Ectodermal cell (in vitro differentiated cells): ENCODE measurements at regions not wholly inside any gene's neighbourhood (a gene's known extent, or its start where the extent isn't known, plus 50 kb on each side); places are given as distances from the start of the nearest gene placed in this dataset.
"Not testable (repeated sequence)": the region's sequence is repeated elsewhere in the genome, so short reads cannot be mapped to it uniquely, and the experiment has no call there.

Experiments
- H3K27ac ChIP-seq: 2 replicates; pipeline ENCODE4 v1.7.0; 2013; ENCODE audit warnings: mild to moderate bottlenecking, low read depth, low read length; ENCODE audit not compliant: insufficient read depth, poor library complexity, severe bottlenecking
- H3K27me3 ChIP-seq: 2 replicates; pipeline ENCODE4 v1.7.0; 2013; ENCODE audit warnings: mild to moderate bottlenecking, low read length; ENCODE audit not compliant: insufficient read depth, control insufficient read depth, poor library complexity, severe bottlenecking
- H3K36me3 ChIP-seq: one replicate; pipeline ENCODE4 v1.7.0; 2013; ENCODE audit warnings: low read length; ENCODE audit not compliant: control insufficient read depth, insufficient read depth
- H3K4me1 ChIP-seq: one replicate; pipeline ENCODE4 v1.7.0; 2013; ENCODE audit warnings: low read length; ENCODE audit not compliant: control insufficient read depth, insufficient read depth
- H3K4me3 ChIP-seq: 2 replicates; pipeline ENCODE4 v1.7.0; 2013; ENCODE audit warnings: low read depth, low read length, control low read depth; ENCODE audit not compliant: insufficient read depth
- H3K9me3 ChIP-seq: 2 replicates; pipeline ENCODE4 v1.7.0; 2013; ENCODE audit warnings: mild to moderate bottlenecking, low read length, moderate library complexity; ENCODE audit not compliant: control insufficient read depth
- WGBS, 2 experiments: methylation state at CpG; one replicate each; pipeline ENCODE4 v1.1.7; 2013; ENCODE audit warnings: missing lambda C conversion rate in 2 of 2; 5-methylcytosine and 5-hydroxymethylcytosine counted together

DNA sequence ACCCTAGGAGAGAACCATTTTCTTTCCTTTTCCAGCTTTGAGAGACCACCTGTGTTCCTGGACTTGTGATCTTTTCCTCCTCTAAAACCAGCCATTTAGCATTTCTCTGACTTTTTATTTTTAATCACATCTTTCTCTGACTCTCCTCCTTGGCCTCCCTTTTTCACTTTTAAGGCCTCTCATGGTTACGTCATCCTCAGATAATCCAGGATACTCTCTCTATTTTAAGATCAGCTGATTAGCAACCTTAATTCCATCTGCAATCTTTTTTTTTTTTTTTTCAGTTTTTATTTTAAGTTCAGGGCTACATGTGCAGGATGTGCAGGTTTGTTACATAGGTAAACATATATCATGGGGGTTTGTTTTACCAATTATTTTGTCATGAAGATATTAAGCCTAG, 54.0 kb downstream of the RFPL4B start:
- no peaks in the 10 kb centered on the region for H3K4me1 ChIP-seq
- 93 to 98% methylated on average over 1 of the region's 1 CpG for WGBS, 2 experiments
- H3K27me3 ChIP-seq: no peaks in the 10 kb centered on the region
- peaks cover 6% of the 10 kb centered on the region for H3K9me3 ChIP-seq
- H3K4me3 ChIP-seq: no peak overlapping the region
- no peaks in the 10 kb centered on the region for H3K36me3 ChIP-seq
- no peak overlapping the region for H3K27ac ChIP-seq

DNA sequence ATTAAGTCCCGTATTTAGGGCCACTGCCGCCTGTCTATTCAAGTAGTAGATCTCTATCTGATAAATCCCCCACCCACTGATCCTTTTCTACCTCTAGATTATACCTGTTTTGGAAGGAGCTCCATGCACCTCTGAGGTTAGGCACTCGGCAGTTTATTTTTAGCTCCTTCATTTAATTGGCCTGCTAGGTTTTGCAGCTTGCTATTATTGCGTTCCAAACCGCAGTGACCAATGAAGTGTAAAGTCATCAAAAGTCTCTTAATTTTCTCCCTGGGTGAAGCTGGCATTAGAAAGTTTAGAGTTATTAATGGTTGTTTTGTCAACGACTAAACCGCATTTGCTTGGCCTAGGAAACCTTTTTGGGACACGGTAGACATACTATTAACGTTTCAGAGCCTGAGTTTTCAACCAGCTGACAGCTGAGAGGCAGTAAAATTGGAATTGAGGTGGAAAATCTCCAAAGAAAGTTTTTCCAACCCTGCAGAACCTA, 60.0 kb downstream of the RFPL4B start:
- Histone ChIP-seq H3K9me3 (no peaks in the 10 kb centered on the region), H3K4me3 (no peak overlapping the region), H3K36me3 (no peaks in the 10 kb centered on the region), H3K4me1 (peaks cover 14% of the 10 kb centered on the region), H3K27ac (no peak overlapping the region), H3K27me3 (no peaks in the 10 kb centered on the region)
- WGBS, 2 experiments: 93 to 94% methylated on average over 9 of the region's 9 CpGs

DNA sequence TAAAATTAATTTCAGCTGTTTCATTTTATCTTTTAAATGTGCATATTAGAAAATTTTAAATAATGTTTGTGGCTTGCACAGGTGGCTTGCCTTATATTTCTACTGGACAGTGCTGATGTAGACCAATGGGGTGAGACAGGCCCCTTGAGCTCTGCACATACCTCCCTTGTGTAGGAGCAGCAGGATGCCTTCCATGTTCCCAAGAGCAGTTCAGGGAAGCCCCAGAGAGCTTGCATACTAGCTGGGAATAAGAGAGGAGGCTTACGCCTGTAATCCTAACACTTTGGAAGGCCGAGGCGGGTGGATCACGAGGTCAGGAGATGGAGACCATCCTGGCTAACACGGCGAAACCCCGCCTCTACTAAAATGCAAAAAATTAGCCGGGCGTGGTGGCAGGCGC, 61.4 kb downstream of the RFPL4B start:
- H3K4me1 ChIP-seq: peaks cover 14% of the 10 kb centered on the region
- H3K27me3 ChIP-seq: no peaks in the 10 kb centered on the region
- H3K9me3 ChIP-seq: no peaks in the 10 kb centered on the region
- H3K36me3 ChIP-seq: no peaks in the 10 kb centered on the region
- H3K4me3 ChIP-seq: no peak overlapping the region
- 82 to 86% methylated on average over 10 of the region's 10 CpGs for WGBS, 2 experiments
- H3K27ac ChIP-seq: no peak overlapping the region

DNA sequence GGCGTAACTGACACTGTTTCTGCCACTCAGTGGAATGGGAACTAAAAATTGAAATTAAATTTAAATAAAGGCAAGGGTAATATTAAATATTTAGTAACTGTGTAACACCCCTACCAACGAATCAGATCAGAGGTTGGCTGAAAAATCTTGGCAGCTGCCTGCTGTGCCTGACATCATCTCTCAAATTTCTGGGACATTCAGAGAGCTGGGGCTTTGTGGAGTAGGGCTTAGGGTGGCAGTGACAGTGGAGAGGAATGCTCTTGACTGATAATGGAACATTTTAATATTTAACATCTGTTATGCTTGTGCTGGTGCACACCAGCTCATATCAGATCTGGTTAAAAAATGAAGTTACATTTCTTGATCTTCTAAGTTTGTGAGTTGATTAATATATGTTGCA, 62.2 kb downstream of the RFPL4B start:
- H3K9me3 ChIP-seq: no peaks in the 10 kb centered on the region
- no peaks in the 10 kb centered on the region for H3K27me3 ChIP-seq
- H3K36me3 ChIP-seq: no peaks in the 10 kb centered on the region
- 75 to 90% methylated on average over 1 to 2 of the region's 2 CpGs for WGBS, 2 experiments
- H3K4me1 ChIP-seq: peaks cover 14% of the 10 kb centered on the region
- no peak overlapping the region for H3K27ac ChIP-seq
- no peak overlapping the region for H3K4me3 ChIP-seq

DNA sequence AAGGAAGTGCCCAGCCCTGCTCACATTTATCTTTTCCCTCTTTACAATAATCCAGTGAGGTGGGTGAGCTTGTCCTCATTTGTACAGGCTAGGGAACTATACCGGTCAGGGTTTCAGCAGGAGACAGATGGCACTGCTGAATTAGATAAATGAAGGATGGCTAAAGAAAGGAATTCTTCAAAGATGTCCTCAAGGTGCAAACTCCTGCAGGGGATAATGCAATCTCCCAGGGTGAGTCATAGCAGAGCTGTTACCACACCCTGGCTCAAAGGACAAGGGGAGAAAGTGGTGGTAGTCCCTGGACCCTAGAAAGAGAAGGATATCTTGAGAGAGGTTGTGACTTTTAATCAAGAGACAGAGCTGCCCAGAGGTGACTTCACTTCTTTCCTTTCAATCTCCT, 66.7 kb downstream of the RFPL4B start:
- no peak overlapping the region for H3K27ac ChIP-seq
- no peak overlapping the region for H3K4me3 ChIP-seq
- H3K27me3 ChIP-seq: no peaks in the 10 kb centered on the region
- no peaks in the 10 kb centered on the region for H3K9me3 ChIP-seq
- H3K36me3 ChIP-seq: no peaks in the 10 kb centered on the region
- 68 to 80% methylated on average over 1 of the region's 1 CpG for WGBS, 2 experiments
- H3K4me1 ChIP-seq: peaks cover 6% of the 10 kb centered on the region

DNA sequence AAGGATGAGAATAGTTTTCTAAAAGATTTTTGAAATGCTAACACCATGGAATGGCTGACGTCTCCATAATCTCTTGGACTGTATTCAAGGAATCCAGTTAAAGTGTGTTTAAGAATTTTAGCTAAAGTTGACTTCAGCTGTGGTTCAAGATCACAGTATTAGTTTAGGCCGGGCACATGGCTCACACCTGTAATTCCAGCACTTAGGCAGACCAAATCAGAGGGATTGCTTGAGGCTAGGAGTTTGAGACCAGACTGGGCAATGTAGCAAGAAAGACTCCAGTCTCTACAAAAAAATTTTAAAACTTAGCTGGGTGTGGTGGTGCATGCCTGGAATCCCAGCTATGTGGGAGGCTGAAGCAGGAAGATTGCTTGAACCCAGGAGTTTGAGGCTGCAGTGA, 68.2 kb downstream of the RFPL4B start:
- no peaks in the 10 kb centered on the region for H3K4me1 ChIP-seq
- no peak overlapping the region for H3K4me3 ChIP-seq
- no peaks in the 10 kb centered on the region for H3K27me3 ChIP-seq
- no peak overlapping the region for H3K27ac ChIP-seq
- H3K9me3 ChIP-seq: no peaks in the 10 kb centered on the region
- WGBS, 2 experiments: 89 to 93% methylated on average over 2 of the region's 2 CpGs
- H3K36me3 ChIP-seq: no peaks in the 10 kb centered on the region

DNA sequence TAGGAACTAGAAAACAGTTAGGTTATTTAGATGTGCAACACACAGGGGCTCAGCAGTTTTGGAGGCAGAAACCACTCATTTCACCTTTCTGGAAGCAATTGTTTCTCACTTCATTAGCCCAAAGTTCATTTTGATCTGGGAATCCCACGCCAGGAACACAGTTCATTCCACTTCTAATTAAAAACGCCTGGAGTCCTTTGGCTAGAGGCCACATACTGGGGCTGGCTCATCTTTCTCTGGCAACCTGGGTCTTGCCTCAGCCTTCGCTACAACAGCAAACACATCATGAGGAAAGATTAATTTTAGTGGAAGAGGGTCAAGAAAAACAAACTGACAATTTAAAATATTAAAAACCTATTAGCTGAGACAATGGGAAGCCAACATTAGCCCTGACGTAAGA, 69.7 kb downstream of the RFPL4B start:
- no peaks in the 10 kb centered on the region for H3K9me3 ChIP-seq
- H3K4me1 ChIP-seq: no peaks in the 10 kb centered on the region
- H3K27ac ChIP-seq: no peak overlapping the region
- no peaks in the 10 kb centered on the region for H3K36me3 ChIP-seq
- no peak overlapping the region for H3K4me3 ChIP-seq
- 94 to 95% methylated on average over 3 to 4 of the region's 4 CpGs for WGBS, 2 experiments
- H3K27me3 ChIP-seq: no peaks in the 10 kb centered on the region

DNA sequence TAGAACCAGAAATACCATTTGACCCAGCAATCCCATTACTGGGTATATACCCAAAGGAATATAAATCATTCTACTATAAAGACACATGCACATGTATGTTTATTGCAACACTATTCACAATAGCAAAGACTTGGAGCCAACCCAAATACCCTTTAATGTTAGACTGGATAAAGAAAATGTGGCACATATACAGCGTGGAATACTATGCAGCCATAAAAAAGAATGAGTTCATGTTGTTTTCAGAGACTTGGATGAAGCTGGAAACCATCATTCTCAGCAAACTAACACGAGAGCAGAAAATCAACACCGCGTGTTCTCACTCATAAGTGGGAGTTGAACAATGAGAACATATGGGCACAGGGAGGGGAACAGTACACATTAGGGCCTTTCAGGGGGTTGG, 79.9 kb downstream of the RFPL4B start:
- H3K27ac ChIP-seq, H3K36me3 ChIP-seq, H3K4me1 ChIP-seq, H3K9me3 ChIP-seq, H3K27me3 ChIP-seq, H3K4me3 ChIP-seq: not testable (repeated sequence)
- 96 to 97% methylated on average over 4 of the region's 4 CpGs for WGBS, 2 experiments

DNA sequence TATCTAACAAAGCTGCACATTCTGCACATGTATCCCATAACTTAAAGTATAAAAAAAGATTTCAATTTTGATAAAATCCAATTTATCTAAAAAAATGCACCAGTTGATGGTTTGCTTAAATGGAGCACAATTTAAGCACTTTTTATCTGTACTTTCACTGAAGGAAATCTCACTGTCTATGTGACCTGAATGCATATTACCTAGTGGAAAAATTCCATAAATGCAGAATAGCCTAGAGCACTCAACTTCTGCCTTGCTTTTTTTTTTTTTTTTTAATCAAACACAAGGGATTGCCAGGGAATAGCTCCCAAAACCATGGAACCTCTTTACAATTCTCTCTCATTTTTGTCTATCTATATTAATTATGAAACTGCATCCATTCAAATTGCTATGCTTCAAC, 80.4 kb downstream of the RFPL4B start:
- H3K36me3 ChIP-seq: no peaks in the 10 kb centered on the region
- peaks cover 5% of the 10 kb centered on the region for H3K4me1 ChIP-seq
- H3K9me3 ChIP-seq: no peaks in the 10 kb centered on the region
- no peak overlapping the region for H3K27ac ChIP-seq
- H3K27me3 ChIP-seq: no peaks in the 10 kb centered on the region
- H3K4me3 ChIP-seq: no peak overlapping the region

DNA sequence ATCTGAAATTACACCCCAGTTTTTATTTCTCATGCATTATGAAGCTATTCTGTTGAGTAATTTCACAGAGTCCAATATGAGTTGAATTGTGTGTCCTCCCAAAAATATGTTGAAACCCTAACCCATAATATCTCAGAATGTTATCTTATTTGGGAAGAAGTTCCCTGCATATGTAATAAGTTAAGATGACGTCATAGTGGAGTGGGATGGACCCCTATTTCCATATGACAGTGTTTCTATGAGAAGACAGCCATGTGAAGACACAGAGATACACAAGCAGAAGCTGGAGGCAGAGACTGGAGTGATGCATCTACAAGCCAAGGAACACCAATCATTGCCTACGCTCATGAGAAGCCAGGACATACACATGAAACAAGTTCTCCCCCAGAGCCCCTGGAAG, 81.3 kb downstream of the RFPL4B start:
- peaks cover 5% of the 10 kb centered on the region for H3K4me1 ChIP-seq
- H3K36me3 ChIP-seq: no peaks in the 10 kb centered on the region
- H3K27me3 ChIP-seq: no peaks in the 10 kb centered on the region
- H3K27ac ChIP-seq: no peak overlapping the region
- 81 to 86% methylated on average over 2 of the region's 2 CpGs for WGBS, 2 experiments
- H3K9me3 ChIP-seq: no peaks in the 10 kb centered on the region
- no peak overlapping the region for H3K4me3 ChIP-seq

DNA sequence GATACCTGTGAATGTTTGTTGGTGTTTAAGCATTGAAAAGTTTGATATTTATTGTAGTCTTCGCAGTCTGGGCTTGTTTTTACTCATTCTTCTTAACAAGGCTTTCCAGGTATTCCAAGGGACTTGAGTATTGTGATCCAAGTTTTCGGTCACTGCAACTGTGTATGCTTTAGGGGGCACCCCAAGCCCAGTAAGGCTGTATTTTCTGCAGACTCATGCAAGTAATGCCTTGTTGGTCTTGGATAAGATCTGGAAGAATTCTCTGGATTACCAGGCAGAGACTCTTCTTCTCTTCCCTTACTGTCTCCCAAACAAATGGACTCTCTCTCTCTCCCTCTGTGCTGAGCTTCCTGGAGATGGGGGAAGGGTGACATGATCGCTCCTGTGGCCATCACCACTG, 82.1 kb downstream of the RFPL4B start:
- Histone ChIP-seq H3K9me3 (no peaks in the 10 kb centered on the region), H3K27ac (no peak overlapping the region), H3K27me3 (no peaks in the 10 kb centered on the region), H3K4me1 (peaks cover 5% of the 10 kb centered on the region), H3K4me3 (no peak overlapping the region), H3K36me3 (no peaks in the 10 kb centered on the region)
- WGBS, 2 experiments: 78 to 97% methylated on average over 3 of the region's 3 CpGs
